HG03558 (cell line): ENCODE measurements at regions not wholly inside any gene's neighbourhood (a gene's known extent, or its start where the extent isn't known, plus 50 kb on each side); places are given as distances from the start of the nearest gene placed in this dataset.

Experiments
- ATAC-seq: cut with Tn5 transposase; IDR thresholded peaks from one replicate; pipeline ENCODE4 v1.9.1; 2021; ENCODE audit warnings: moderate number of reproducible peaks; ENCODE audit not compliant: unreplicated experiment; ENCODE audit errors: extremely low read depth

- no peak for ATAC-seq
Measured at GRCh38 chr13:55682776-55683175, 1457.9 kb upstream of the PRR20A start.

GRCh38 chr13:55705526-55705925, 1435.2 kb upstream of the PRR20A start:
- no peak for ATAC-seq

GRCh38 chr13:55705971-55706370, 1434.7 kb upstream of the PRR20A start:
- no peak for ATAC-seq

GRCh38 chr13:55714120-55714519, 1426.6 kb upstream of the PRR20A start:
- ATAC-seq: no peak

GRCh38 chr13:55727683-55728082, 1413.0 kb upstream of the PRR20A start:
- ATAC-seq: no peak

GRCh38 chr13:55728247-55728646, 1412.5 kb upstream of the PRR20A start:
- ATAC-seq: no peak

GRCh38 chr13:55745828-55746227, 1394.9 kb upstream of the PRR20A start:
- no peak for ATAC-seq

- ATAC-seq: no peak
Measured at GRCh38 chr13:55761986-55762385, 1378.7 kb upstream of the PRR20A start.

- no peak for ATAC-seq
Measured at GRCh38 chr13:55777612-55778011, 1363.1 kb upstream of the PRR20A start.

- no peak for ATAC-seq
Measured at GRCh38 chr13:55783841-55784240, 1356.9 kb upstream of the PRR20A start.

GRCh38 chr13:55788548-55788947, 1352.2 kb upstream of the PRR20A start:
- no peak for ATAC-seq

GRCh38 chr13:55792544-55793193, 1348.0 kb upstream of the PRR20A start:
- ATAC-seq: no peak

GRCh38 chr13:55815458-55816033, 1325.2 kb upstream of the PRR20A start:
- no peak for ATAC-seq

GRCh38 chr13:55816976-55817601, 1323.6 kb upstream of the PRR20A start:
- no peak for ATAC-seq

GRCh38 chr13:55820817-55821216, 1319.9 kb upstream of the PRR20A start:
- no peak for ATAC-seq

GRCh38 chr13:55869648-55870047, 1271.1 kb upstream of the PRR20A start:
- ATAC-seq: no peak

GRCh38 chr13:55887561-55887960, 1253.2 kb upstream of the PRR20A start:
- ATAC-seq: no peak

- no peak for ATAC-seq
Measured at GRCh38 chr13:55893540-55893939, 1247.2 kb upstream of the PRR20A start.

- ATAC-seq: no peak
Measured at GRCh38 chr13:55937180-55937579, 1203.5 kb upstream of the PRR20A start.

- no peak for ATAC-seq
Measured at GRCh38 chr13:55948175-55948574, 1192.5 kb upstream of the PRR20A start.

- no peak for ATAC-seq
Measured at GRCh38 chr13:55963934-55964333, 1176.8 kb upstream of the PRR20A start.

GRCh38 chr13:55967055-55967454, 1173.7 kb upstream of the PRR20A start:
- ATAC-seq: no peak
